PC-3 (cell line): ENCODE measurements at regions not wholly inside any gene's neighbourhood (a gene's known extent, or its start where the extent isn't known, plus 50 kb on each side); places are given as distances from the start of the nearest gene placed in this dataset.

Experiments used
- ATAC-seq: fragments of 200-7000 bp; cut with Tn5 transposase; 2 replicates; pipeline ENCODE4 v1.9.1; 2020; ENCODE audit warnings: mild to moderate bottlenecking, moderate library complexity
- BruUV-seq: library from RNA; stranded (reverse); fragments of 400-500 nt; replicated peaks from 2 replicates; lab custom pipeline; 2021; lab: Mats Ljungman, UMichigan
- CTCF ChIA-PET: fragments of 300-600 bp; sonication (Branson Sonifier 250); formaldehyde crosslinking; loops from one replicate; lab custom pipeline; 2022; ENCODE audit warnings: antibody characterized with exemption; lab: Charles Lee
- POLR2A ChIA-PET: fragments of 300-600 bp; sonication (Branson Sonifier 250); formaldehyde crosslinking; loops from one replicate; lab custom pipeline; 2022; ENCODE audit warnings: antibody characterized with exemption; ENCODE audit not compliant: unreplicated experiment; lab: Charles Lee
- DNase-seq: peaks from one replicate; pipeline ENCODE4 v3.0.0-alpha.2; 2015
- H2AFZ ChIP-seq: fragments of 300-600 bp; sonication (generic); 2 replicates; pipeline ENCODE4 v1.6.0; 2016; ENCODE audit warnings: antibody characterized with exemption, low read length
- H3F3A ChIP-seq: fragments of 300-600 bp; sonication (generic); one replicate; pipeline ENCODE4 v1.6.0; 2017; ENCODE audit warnings: antibody characterized with exemption, low read length, control low read depth, mild to moderate bottlenecking; ENCODE audit not compliant: unreplicated experiment
- H3K27ac ChIP-seq: fragments of 300-600 bp; sonication (generic); 2 replicates; pipeline ENCODE4 v1.5.1; 2016; ENCODE audit warnings: mild to moderate bottlenecking, low read length
- H3K27me3 ChIP-seq: fragments of 300-600 bp; sonication (generic); 2 replicates; pipeline ENCODE4 v1.6.1; 2016; ENCODE audit warnings: low read length, mixed read lengths
- H3K36me3 ChIP-seq: fragments of 300-600 bp; sonication (generic); 2 replicates; pipeline ENCODE4 v1.6.1; 2016; ENCODE audit warnings: low read depth, mixed run types, low read length, mixed read lengths
- H3K4me1 ChIP-seq: fragments of 300-600 bp; sonication (generic); 2 replicates; pipeline ENCODE4 v1.5.1; 2016; ENCODE audit warnings: low read length; ENCODE audit not compliant: insufficient read depth
- H3K4me2 ChIP-seq: fragments of 300-600 bp; sonication (generic); 2 replicates; pipeline ENCODE4 v1.6.0; 2016; ENCODE audit warnings: low read length
- H3K4me3 ChIP-seq: fragments of 300-600 bp; sonication (generic); 2 replicates; pipeline ENCODE4 v1.5.1; 2016; ENCODE audit warnings: mild to moderate bottlenecking, low read length, mixed read lengths
- H3K79me2 ChIP-seq: fragments of 300-600 bp; sonication (generic); 2 replicates; pipeline ENCODE4 v1.6.1; 2017; ENCODE audit warnings: low read length, mixed read lengths
- H3K9ac ChIP-seq: fragments of 300-600 bp; sonication (generic); 2 replicates; pipeline ENCODE4 v1.6.0; 2016; ENCODE audit warnings: mild to moderate bottlenecking, low read length
- H3K9me2 ChIP-seq: fragments of 300-600 bp; sonication (generic); replicated peaks from 2 replicates; pipeline ENCODE4 v1.6.1; 2016; ENCODE audit warnings: mixed run types, low read length, mixed read lengths
- H3K9me3 ChIP-seq: fragments of 300-600 bp; sonication (generic); 2 replicates; pipeline ENCODE4 v1.6.1; 2016; ENCODE audit warnings: low read length, mixed read lengths
- H4K20me1 ChIP-seq: fragments of 300-600 bp; sonication (generic); 2 replicates; pipeline ENCODE4 v1.6.1; 2016; ENCODE audit warnings: low read length, mixed read lengths
- EZH2 ChIP-seq: fragments of 300-600 bp; sonication (generic); IDR thresholded peaks from one replicate; pipeline ENCODE4 v1.6.1; 2017; ENCODE audit warnings: antibody characterized with exemption, mild to moderate bottlenecking, low read length; ENCODE audit not compliant: unreplicated experiment
- EZH2phosphoT487 ChIP-seq: fragments of 300-600 bp; sonication (generic); IDR thresholded peaks from 2 replicates; pipeline ENCODE4 v1.6.1; 2018; ENCODE audit warnings: mild to moderate bottlenecking, antibody characterized with exemption, low read length, borderline replicate concordance
- intact Hi-C: fragments of 100-400 bp; cut with micrococcal nuclease; formaldehyde crosslinking; loops from 2 replicates; pipeline ENCODE4 v1.9.0; 2023
- TF ChIP-seq, protein P1 (sequence below): fragments of 300-600 bp; sonication (generic); conservative IDR thresholded peaks from 2 replicates; pipeline ENCODE4 v1.5.1; 2017; ENCODE audit warnings: antibody characterized with exemption, low read depth, mild to moderate bottlenecking, low read length

- no peak overlapping the region for H2AFZ ChIP-seq
- H3K9me3 ChIP-seq: 0 out of 2 replicates have a peak, but pooled peaks cover 3% of the 10 kb centered on the region
- no peaks in the 10 kb centered on the region for H3K36me3 ChIP-seq
- TF ChIP-seq EZH2 (no peak), EZH2phosphoT487 (no peak)
- TF ChIP-seq, protein P1, sequence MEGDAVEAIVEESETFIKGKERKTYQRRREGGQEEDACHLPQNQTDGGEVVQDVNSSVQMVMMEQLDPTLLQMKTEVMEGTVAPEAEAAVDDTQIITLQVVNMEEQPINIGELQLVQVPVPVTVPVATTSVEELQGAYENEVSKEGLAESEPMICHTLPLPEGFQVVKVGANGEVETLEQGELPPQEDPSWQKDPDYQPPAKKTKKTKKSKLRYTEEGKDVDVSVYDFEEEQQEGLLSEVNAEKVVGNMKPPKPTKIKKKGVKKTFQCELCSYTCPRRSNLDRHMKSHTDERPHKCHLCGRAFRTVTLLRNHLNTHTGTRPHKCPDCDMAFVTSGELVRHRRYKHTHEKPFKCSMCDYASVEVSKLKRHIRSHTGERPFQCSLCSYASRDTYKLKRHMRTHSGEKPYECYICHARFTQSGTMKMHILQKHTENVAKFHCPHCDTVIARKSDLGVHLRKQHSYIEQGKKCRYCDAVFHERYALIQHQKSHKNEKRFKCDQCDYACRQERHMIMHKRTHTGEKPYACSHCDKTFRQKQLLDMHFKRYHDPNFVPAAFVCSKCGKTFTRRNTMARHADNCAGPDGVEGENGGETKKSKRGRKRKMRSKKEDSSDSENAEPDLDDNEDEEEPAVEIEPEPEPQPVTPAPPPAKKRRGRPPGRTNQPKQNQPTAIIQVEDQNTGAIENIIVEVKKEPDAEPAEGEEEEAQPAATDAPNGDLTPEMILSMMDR: no peak
- H3K27ac ChIP-seq: no peak overlapping the region
- intact Hi-C loops: no loop called here
- H3K27me3 ChIP-seq: peaks cover 57% of the 10 kb centered on the region
- no peak overlapping the region for H3K9ac ChIP-seq
- no peaks in the 10 kb centered on the region for H3F3A ChIP-seq
- no peaks in the 10 kb centered on the region for H4K20me1 ChIP-seq
- DNase-seq (no peak), ATAC-seq (no peak)
- H3K4me3 ChIP-seq: no peak overlapping the region
- H3K9me2 ChIP-seq: no peaks in the 10 kb centered on the region
- ChIA-PET CTCF (no interaction called here), POLR2A (no interaction called here)
- no peaks in the 10 kb centered on the region for H3K4me1 ChIP-seq
- no peak overlapping the region for H3K4me2 ChIP-seq
- H3K79me2 ChIP-seq: no peaks in the 10 kb centered on the region
- BruUV-seq: no TSS peak
Observed at GRCh38 chr4:8708401-8709021, 115.9 kb downstream of the CPZ start.

DNA sequence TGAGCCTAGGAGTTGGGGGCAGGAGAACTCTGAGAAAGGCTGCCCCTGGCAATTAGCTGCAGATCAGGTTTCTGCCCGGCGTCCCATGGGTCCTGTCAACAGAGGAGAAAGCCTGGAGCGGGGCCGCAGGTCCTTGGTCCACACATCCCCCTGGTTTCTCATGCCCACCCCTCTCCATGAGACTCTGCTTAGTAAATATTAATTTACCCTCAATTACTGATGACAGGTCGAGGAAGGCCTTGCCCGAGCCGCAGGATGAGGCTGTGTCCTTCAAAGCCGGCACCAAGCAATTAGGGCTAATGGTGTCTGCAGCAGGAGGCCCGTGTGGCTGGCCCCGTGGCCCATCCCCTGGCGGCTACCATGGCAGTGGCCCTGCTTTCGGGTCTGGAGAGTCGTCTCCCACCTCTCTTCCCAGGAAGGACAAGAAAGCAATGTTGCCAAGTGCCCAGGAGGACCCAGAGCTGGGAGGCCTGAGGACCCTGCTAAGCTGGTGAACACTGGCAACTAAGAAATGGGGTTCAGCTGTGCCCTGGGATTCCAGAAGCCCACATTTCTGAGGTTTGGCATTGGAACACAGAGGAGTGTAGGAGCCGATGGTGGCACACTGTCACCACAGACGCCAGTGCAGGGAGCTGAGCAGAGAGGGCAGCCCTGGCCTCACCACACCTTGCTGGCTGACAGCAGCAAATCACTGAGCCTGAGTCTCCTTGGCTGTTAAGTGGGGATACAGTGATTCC, 114.6 kb downstream of the CPZ start:
- ChIA-PET CTCF (no interaction called here), POLR2A (no interaction called here)
- DNase-seq: no peak
- Histone ChIP-seq H3K4me2 (no peak overlapping the region), H2AFZ (no peak overlapping the region), H3K4me3 (no peak overlapping the region), H3K9me2 (no peaks in the 10 kb centered on the region), H3K9ac (no peak overlapping the region), H3F3A (no peaks in the 10 kb centered on the region), H3K79me2 (no peaks in the 10 kb centered on the region), H3K4me1 (no peaks in the 10 kb centered on the region), H3K27ac (no peak overlapping the region), H4K20me1 (no peaks in the 10 kb centered on the region), H3K9me3 (no peaks in the 10 kb centered on the region), H3K27me3 (peaks cover 67% of the 10 kb centered on the region), H3K36me3 (no peaks in the 10 kb centered on the region)
- intact Hi-C loops: no loop called here
- no peak for ATAC-seq
- BruUV-seq: no TSS peak
- TF ChIP-seq, protein P1: no peak
- no peak for TF ChIP-seq EZH2
- no peak for TF ChIP-seq EZH2phosphoT487
